GM21367 (cell line): ENCODE measurements at regions not wholly inside any gene's neighbourhood (a gene's known extent, or its start where the extent isn't known, plus 50 kb on each side); places are given as distances from the start of the nearest gene placed in this dataset.
"Not testable (repeated sequence)": the region's sequence is repeated elsewhere in the genome, so short reads cannot be mapped to it uniquely, and the experiment has no call there.

Experiments used
- ATAC-seq: cut with Tn5 transposase; IDR thresholded peaks from one replicate; pipeline ENCODE4 v1.9.1; 2021; ENCODE audit not compliant: unreplicated experiment

DNA sequence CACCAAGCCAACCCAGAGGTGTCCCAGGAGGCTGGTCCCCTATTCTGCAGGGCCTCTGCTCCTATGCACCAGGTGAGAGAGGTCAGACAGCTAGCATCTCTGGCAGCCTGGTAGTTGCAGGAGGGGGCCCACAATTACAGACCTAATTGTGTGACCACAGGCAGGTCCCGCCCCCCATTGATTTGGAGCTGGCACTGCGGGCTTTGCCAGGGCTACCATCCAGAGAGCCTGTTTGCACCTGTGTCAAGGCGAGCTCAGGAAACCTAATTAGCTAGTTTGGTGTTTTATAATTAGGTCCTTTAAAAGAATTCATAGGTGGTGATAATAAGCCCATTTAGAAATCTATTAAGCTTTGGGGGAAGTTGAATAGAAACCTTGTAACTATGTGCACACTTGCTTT lies 90.2 kb downstream of the MRM1 start:
- no peak for ATAC-seq

DNA sequence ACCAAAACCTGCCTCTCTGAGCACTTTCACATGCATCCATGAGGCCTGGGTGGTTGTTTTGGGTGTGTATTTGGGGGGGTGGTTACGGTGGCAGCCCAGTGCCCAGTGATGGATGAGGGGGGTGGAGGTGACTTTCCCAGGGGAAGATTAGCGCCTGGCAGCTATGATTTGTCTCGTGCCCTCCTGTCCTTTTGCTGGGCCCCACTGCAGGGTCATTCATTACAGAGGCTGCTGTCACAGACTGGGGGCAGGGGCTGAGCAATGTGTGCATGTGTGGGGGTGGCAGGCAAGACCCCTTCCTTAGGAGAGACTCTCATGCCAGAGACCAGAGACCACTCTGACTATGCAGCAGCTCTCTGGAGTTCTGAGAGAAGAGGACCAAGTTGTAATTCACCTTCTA lies 93.7 kb downstream of the MRM1 start:
- ATAC-seq = no peak

DNA sequence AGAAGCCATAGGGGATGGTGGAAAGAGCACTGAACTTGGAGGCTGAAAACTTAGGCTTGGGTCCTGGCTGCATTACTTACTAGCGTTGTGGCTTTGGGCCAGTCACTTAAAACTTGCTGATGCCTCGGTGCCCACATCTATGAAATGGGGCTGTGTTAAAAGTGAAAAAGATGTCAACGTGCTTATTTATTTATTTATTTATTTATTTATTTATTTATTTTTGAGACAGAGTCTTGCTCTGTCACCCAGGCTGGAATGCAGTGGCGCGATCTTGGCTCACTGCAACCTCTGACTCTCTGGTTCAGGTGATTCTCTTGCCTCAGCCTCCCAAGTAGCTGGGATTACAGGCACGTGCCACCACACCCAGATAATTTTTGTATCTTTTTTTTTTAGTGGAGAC lies 94.3 kb downstream of the MRM1 start:
- not testable (repeated sequence) for ATAC-seq

DNA sequence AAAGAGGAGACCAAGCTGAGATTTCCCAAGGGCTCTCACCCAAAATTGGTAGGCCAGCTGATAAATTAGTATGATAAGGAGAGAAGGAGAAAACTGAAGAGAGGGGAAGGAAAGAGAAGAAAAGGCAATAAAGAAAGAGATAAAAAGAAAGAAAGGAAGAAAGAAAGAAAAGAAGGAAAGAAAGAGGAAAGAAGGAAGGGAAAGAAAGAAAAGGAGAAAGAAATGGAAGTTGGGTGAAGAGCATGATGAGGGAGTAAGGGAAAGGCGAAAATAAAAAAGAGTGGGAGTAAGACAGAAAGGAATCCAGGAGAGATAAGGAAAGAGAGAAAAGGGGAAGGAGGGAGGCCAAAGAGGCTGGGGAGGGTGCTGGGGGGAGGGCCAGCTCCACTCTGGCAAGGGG lies 95.4 kb downstream of the MRM1 start:
- no peak for ATAC-seq

GRCh38 chr17:36697903-36698530 lies 96.6 kb downstream of the MRM1 start:
- no peak for ATAC-seq

- ATAC-seq = no peak
Measured at GRCh38 chr17:36701429-36702099, 100.2 kb downstream of the MRM1 start.

DNA sequence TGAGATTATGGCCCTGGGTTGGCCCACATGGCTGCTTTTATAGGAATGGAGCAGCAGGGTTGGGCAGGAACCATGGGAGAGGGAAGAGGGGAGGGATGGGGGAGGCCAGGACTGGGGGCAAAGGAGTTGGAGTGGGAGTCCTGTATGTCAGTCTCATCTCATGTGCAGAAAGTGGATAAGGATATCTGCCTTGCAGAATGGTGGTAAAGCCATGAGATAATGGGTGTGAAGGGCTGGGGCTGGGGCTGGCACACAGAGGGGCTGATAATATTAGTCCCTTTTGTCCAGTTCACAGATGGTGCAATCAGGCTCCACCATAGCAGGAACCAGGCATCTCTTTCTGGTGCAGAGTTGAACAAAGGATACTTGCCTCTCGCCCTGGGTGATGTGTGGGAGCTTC lies 101.3 kb downstream of the MRM1 start:
- ATAC-seq = no peak

DNA sequence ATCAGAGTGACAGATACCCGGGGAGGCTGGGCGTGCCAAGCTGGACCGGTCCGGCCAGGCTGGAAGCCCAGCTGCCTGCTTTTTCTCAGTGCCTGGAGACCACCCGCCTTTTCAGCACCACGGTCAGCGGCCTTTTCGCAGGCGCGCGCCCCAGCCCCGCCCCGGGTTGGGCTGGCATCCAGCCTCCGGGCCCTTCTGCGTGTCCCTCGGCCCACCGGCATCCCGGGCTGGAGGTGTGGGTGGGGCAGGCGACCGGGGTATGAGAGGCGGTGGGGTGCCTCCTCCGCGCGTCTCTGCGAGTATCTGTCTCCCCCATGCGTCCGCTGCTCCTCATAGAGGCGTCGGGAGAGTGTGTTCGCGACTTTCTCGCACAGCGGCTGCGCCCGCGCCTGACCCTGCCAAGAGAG lies 102.5 kb downstream of the MRM1 start:
- no peak for ATAC-seq

- ATAC-seq = no peak
Measured at GRCh38 chr17:36705283-36705795, 104.0 kb downstream of the MRM1 start.

DNA sequence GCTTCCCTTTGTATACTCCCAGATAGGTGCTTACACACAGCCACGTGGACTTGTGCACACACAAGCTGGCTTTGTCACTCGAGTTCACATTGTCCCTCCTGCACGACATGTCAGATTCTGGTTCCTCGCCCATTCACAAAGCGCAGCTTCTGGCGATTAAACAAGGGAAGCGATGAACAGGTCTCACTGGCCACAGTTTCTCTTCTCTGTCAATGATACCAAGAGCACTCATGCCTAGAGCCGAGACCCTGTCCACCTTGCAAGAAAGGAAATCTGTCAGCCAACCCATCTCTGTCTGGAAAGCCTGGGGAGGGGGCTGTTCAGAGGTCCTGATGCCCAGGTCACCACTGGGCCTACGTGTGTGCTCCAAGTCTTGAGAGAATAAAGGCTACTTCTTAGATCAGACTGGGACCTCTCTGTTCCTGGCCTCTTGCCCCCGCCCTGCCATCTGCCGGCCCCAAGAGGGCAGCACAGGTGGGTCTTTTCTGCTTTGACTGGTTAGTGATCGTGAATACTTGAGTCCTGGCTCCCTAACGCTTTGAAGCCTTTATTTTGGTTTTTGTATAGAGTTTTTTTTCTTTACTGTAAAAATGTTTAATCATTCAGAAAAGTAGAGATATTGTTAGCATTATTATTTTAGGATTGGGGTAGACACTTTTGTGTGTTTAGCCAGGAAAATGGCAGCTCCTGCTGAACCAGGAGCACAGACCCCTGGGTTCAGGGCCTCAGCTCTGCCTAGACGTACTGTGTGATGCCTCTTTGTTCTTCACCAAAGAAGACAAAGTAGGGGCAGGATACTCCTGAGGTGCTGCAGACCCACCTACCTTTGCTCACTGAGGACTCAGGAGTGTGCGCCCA lies 104.7 kb downstream of the MRM1 start:
- ATAC-seq = no peak

- ATAC-seq = no peak
Measured at GRCh38 chr17:36707904-36708303, 106.5 kb downstream of the MRM1 start.

GRCh38 chr17:36714789-36715188 lies 113.4 kb downstream of the MRM1 start:
- ATAC-seq = no peak

DNA sequence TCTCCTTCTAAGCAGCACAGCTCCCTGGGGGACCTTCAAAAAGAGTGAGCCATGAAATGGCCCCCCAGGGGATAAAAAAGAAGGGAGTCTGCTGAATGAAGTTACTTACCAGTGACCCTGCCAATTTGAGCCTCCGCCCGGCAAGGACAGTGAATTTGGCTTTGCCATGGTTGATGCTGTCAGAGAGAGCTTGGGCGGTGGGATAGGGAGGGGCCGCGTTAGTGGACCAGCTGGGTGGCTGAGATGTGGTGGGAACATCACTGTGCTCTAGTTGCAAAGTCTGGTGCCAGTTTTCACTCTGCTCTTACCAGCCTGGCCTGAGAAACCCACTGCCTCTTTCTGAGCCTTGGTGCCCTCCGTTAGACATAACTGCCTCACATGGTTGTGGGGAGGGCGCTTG lies 114.6 kb downstream of the MRM1 start:
- no peak for ATAC-seq

GRCh38 chr17:36717088-36717487 lies 115.7 kb downstream of the MRM1 start:
- no peak for ATAC-seq

DNA sequence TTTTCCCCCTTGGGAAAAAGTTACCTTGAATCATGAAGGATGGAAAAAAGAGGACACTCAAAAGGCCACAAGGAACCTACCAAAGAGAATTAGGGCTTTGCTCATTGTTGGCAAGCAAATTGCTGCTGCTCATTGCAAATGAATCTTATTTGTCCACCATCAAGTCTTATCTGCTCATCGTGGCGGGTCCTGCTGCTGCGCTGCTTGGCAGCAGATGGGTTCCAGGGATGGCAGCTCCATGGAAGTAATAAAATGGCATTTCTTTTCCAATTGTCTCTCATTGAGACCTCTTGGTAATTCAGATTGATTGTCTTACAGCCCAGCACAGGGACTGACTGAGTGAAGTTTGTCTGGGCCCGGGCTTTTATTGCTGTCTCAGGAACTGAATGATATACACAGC lies 118.7 kb downstream of the MRM1 start:
- ATAC-seq = no peak

DNA sequence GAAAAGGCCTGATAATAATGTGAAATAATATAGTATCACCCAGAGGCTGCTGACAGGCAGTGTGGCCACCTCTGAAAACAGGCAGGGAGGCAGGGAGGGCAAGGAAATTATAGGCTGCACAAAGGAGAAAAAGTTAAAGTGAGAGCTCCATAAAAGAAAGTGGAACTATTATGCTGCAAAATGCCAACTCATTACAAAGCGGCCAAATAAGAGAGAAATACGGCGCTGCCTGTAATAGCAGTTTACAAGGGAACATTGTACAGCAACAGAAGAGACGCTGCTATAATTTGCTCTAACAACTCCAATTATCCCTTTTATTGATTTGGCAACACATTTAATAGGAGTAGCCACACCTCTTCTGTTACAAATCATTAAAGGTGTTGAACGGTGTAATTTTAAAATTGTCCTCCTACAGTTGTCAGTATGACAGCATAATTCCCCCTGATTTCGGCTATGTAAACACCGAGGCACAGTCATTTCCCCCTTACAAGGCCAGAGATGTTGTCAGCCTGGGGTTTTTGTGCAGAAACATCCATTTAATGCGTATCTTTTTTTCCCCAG lies 120.3 kb downstream of the MRM1 start:
- ATAC-seq = no peak

DNA sequence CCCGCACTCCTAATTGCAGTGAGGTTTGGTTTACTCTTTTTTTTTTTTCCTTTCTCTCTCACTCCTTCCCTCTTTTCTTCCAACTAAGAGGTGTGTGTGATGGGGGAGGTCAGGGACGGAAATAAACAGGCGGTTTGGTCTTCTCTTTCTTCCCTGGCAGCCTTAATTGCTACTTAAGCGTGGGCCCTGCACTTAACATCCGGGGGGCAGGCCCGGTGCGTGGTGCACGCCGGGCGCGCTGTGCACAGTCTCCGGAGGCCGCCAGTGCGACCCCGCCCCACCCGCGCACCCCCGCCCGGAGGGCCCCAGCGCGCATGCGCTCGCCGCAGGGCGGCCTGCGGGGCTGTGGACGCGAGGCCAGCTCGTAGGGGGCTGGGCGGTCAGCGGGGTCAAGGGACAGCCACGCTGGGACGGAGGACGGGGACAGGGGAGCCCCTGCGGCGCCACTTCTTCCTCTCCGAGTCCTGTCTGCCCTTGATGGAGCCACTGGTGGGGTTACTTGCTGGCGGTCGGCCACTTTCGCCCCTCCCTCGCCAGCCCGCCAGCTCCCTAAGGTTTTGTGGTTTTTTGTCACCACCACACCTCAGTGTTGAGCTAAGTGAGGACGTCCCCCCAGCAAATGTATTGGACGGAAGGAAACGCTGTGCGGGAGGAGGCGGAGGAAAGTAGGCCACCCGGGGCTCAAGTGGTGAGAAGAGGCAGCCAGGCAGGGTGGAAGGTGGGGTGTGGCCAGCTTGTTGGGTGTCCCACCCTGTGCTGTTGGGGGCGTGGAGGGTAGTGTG lies 120.9 kb downstream of the MRM1 start:
- peak; percentile 52 for ATAC-seq

- ATAC-seq = no peak
Measured at GRCh38 chr17:36722903-36723263, 121.5 kb downstream of the MRM1 start.

DNA sequence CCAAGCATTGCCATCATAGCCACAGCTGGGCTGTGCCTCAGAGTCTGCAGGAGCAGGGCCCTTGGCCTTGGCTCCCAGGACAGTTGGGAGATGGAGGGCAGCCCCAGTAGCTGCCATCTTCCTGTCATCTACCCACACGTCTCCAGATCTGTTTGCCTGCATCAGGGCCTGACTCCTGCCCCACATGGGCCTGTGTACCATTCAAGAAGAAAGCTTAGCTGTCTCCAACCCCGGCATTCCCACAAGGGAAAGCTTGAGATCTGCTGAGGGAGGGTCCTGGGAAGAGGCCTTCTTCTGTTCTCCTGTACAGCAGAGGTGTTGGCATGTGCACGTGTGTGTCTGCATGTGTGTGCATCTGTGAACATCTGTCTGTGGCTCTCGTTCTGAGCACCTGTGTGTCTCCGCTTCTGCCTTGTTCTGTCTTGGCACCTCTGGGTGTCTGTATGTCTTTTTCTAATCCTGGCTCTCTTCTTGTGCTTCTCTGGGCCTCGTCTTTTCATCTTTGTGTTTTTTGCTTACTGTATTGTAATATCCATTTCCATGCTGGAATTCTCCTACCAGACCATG lies 122.2 kb downstream of the MRM1 start:
- ATAC-seq = no peak

DNA sequence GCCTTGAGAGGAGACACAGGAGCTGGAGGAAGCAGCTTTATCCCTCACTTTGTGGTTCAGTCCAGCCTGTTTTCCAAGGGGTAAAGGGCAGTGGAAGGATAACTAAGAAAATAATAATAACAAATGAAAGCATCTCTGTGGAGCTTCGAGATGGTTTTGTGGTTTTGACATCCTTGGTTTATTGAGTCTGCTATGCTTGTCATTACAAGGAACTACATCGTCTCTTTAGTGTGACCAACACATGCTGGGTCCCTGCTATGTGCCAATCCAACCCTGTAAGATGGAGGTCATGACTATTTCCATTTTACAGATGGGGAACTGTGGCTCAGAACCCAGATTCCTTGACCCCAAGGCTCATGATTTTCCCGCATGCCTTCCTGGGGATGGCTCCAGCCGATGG lies 124.8 kb downstream of the MRM1 start:
- no peak for ATAC-seq

DNA sequence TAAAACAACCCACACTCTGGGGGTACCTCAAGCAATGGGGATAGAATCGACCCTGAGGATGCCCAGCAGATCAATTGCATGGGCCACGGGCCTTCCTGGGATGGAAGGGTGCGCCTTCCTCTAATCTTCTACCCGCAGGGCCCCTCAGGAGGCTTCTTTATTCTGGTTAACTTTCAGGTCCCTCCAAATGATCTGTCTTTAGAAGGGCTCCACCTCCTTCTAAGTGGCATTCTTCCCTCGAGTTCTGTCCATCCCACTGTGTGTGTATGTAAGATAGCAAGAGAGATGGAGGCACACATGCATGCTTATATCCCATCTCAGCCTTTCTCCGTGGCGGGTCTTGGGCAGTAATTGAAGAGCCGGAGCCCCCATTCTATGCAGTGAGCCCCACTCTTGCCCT lies 125.7 kb downstream of the MRM1 start:
- ATAC-seq = no peak
